ENCODE measurements at regions not wholly inside any gene's neighbourhood (a gene's known extent, or its start where the extent isn't known, plus 50 kb on each side); places are given as distances from the start of the nearest gene placed in this dataset.

DNA sequence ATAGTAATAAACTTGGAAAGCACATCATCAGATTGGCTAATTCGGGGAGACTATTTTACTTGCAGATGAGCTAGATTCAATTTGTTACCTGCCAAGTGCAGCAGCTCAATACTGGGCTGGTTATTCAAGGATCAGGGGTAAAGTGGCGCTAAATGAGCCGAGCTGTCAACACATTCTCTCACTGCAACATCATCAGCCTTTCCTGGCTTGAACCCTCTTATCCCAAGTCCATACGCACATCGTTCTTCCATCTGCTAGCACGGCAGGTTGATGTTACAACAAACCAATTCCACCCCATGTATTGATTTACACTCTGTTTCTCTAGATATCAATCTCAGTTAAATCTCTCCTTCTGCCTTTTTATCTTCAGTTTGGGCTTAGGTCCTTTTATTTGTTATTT is 2101.5 kb upstream of the AGA start:
- TF ChIP-seq, protein P1, sequence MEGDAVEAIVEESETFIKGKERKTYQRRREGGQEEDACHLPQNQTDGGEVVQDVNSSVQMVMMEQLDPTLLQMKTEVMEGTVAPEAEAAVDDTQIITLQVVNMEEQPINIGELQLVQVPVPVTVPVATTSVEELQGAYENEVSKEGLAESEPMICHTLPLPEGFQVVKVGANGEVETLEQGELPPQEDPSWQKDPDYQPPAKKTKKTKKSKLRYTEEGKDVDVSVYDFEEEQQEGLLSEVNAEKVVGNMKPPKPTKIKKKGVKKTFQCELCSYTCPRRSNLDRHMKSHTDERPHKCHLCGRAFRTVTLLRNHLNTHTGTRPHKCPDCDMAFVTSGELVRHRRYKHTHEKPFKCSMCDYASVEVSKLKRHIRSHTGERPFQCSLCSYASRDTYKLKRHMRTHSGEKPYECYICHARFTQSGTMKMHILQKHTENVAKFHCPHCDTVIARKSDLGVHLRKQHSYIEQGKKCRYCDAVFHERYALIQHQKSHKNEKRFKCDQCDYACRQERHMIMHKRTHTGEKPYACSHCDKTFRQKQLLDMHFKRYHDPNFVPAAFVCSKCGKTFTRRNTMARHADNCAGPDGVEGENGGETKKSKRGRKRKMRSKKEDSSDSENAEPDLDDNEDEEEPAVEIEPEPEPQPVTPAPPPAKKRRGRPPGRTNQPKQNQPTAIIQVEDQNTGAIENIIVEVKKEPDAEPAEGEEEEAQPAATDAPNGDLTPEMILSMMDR (conservative IDR thresholded peaks at IDR 0.05; ENCODE audit: low read depth, low read length): no peak
- no peak for TF ChIP-seq EZH2 (IDR thresholded peaks at IDR 0.05; ENCODE audit: borderline replicate concordance, low read depth, low read length, poor library complexity, severe bottlenecking)
